ENCODE measurements at regions not wholly inside any gene's neighbourhood (a gene's known extent, or its start where the extent isn't known, plus 50 kb on each side); places are given as distances from the start of the nearest gene placed in this dataset.

DNA sequence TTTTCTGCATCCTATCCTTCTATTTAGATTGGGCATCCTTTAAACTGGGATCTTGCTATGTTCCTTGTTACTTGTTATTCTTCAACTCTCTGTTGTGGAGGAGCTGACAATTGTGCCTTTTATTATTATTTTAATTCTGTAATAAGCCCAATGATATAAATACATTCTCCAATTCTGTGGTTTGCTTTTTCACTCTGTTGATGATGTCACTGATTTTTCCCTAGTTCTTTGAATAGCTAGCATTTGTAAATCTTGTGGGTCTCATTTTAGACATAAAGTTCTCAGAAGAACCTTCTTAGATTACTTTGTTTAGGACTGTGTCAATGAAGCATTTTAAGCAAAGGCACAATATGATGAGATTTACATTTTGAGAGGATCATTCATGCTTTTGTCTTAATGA is 79.5 kb upstream of the SLC8A1 start:
- TF ChIP-seq, protein P1, sequence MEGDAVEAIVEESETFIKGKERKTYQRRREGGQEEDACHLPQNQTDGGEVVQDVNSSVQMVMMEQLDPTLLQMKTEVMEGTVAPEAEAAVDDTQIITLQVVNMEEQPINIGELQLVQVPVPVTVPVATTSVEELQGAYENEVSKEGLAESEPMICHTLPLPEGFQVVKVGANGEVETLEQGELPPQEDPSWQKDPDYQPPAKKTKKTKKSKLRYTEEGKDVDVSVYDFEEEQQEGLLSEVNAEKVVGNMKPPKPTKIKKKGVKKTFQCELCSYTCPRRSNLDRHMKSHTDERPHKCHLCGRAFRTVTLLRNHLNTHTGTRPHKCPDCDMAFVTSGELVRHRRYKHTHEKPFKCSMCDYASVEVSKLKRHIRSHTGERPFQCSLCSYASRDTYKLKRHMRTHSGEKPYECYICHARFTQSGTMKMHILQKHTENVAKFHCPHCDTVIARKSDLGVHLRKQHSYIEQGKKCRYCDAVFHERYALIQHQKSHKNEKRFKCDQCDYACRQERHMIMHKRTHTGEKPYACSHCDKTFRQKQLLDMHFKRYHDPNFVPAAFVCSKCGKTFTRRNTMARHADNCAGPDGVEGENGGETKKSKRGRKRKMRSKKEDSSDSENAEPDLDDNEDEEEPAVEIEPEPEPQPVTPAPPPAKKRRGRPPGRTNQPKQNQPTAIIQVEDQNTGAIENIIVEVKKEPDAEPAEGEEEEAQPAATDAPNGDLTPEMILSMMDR (IDR thresholded peaks at IDR 0.05) = no peak
- no peak for TF ChIP-seq POLR2A (IDR thresholded peaks at IDR 0.05)
